ENCODE measurements at regions not wholly inside any gene's neighbourhood (a gene's known extent, or its start where the extent isn't known, plus 50 kb on each side); places are given as distances from the start of the nearest gene placed in this dataset.
"Not testable (repeated sequence)": the region's sequence is repeated elsewhere in the genome, so short reads cannot be mapped to it uniquely, and the experiment has no call there.

DNA sequence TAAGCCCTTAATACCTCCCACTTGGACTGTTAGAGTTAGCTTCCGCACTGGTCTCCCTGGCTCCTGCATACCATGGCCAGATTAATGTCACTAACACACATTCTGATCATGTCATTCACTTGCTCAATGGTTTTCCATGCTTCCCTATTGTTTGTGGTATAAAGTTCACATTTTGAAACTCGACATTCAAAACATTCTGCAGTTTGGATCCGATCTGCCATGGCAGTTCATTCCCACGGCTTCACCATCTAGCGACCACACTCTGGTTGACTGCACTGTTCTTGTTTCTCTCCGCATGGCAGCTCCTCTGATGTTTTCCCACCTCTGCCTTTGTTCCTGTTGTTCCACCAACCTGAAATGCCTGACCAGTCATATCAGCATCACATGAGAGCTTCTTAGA lies 87.4 kb upstream of the WAC start:
- DNase-seq: no peak

GRCh38 chr10:28449382-28449781 lies 83.5 kb upstream of the WAC start:
- DNase-seq: no peak

- no peak for DNase-seq
Measured at GRCh38 chr10:28449926-28450325, 83.0 kb upstream of the WAC start.

DNA sequence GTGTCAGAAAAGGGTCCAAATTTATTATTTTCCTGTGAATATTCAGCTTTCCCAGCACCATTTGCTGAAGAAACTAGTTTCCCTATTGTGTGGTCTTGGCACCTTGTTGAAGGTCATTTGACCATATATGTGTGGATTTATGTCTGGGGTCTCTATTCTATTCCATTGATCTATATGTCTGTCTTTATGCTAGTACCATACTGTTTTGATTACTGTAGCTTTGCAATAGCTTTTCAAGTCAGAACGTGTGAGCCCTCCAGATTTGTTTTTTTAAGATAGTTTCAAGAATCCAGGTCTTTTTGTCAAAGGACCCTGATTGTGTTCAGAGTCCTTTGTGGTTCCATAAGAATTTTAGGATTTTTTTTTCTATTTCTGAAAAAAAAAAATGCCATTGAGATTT lies 79.0 kb upstream of the WAC start:
- no peak for DNase-seq

- DNase-seq: no peak
Measured at GRCh38 chr10:28457110-28457509, 75.8 kb upstream of the WAC start.

GRCh38 chr10:28457873-28458272 lies 75.0 kb upstream of the WAC start:
- DNase-seq: not testable (repeated sequence)

GRCh38 chr10:28459453-28460144 lies 73.3 kb upstream of the WAC start:
- DNase-seq: no peak

DNA sequence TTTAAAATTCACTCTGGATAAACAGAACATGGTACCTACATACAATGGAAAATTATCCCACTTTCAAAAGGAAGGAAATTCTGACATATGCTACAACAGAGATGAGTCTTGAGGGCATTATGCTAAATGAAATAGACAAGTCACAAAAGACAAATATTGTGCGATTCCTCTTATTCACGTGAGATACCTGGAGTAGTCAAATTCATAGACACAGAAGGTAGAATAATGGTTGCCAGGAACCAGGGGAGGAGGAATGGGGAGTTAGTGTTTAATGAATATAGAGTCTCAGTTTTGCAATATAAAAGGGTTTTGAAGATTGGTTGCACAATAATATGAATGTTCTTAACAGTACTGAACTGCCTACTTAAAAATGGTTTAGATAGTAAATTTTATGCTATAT lies 69.8 kb upstream of the WAC start:
- DNase-seq: no peak

DNA sequence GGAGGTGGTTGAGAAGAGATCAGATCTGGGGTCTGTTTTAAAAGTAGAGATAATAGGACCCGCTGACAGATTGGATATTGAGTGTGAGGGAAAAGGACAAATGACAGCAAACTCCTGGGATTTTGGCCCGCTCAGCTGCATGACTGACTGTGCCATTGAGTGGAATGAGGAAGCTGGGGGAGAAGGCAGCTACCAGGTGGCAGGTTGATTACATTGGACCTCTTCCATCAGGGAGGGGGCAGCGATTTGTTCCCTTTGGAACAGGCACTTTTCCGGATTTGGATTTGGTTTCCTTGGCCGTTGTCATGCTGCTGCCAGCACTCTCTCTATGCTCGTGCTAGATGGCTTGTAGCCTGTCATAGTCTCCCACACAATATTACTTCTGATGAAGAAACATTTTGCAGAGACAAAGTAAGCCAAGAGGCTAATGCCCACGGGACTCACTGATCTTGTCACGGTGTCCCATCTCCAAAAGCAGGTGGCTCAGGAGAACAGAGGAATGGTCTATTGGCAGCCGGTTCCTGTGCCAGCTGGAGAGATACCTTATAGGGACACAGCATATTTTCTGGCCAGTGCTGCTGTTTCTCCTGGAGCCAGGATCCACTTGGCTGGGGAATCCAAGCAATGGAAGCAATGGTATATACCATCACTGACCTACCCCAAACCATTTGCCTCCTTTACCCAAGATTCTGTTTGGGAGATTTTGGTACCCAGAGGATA lies 69.1 kb upstream of the WAC start:
- DNase-seq: no peak

DNA sequence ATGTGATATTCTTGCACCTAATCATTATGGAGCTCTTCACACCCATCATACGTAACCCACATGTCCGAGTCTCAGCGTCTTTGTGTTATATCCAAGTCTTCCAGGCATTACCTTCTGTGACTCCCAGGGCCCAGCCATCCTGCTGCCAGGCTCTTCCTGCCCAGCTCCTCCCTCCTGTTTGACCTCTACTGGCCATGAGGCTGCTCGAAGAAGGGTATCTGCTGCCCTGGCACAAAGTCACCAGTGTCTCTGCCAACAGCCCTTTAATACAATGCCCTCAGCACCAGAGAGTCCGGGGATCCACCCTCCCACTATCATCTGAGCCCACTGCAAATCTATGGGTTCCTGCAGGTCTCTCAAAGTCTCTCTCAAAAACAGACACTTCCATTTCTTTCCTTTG lies 65.3 kb upstream of the WAC start:
- no peak for DNase-seq

DNA sequence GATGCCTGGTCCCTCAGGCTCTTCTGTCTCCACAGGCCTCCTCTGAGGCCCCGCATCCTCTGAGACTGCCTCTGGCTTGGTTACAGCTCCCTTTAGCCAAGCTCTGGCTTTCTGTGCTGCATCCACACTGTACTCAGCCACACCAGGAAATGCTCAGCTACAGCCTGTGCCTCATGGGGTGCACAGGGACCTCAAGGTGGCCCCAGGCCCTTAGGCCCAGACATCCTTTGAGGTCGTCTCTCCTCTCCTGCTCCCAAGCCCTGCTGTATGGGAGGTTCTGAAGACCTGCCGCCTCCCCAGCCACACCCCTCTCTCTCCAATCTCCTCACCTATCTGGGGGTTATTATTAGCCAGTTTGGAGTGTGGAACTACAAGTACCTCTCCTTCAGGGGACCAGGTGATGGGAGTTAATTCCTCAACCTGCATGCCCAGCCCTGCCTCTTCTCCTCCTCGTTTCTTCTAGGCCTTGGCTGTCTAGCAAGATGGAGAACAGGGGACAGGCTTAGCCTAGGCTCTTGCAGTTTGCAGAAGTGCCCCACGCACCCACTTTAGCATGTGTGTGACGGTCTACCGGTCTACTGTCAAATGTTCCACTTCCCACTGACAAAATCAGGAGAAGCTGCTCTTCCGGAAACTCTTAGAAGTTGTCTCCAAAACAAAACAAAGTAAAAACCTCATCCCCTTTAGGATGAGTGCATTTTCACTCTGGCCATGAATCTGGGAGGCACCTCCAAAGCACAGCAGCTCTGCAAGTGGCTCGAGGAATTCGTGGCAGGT lies 64.0 kb upstream of the WAC start:
- DNase-seq: no peak

GRCh38 chr10:28470873-28471651 lies 61.9 kb upstream of the WAC start:
- DNase-seq: no peak

GRCh38 chr10:28471652-28472050 lies 61.3 kb upstream of the WAC start:
- no peak for DNase-seq

DNA sequence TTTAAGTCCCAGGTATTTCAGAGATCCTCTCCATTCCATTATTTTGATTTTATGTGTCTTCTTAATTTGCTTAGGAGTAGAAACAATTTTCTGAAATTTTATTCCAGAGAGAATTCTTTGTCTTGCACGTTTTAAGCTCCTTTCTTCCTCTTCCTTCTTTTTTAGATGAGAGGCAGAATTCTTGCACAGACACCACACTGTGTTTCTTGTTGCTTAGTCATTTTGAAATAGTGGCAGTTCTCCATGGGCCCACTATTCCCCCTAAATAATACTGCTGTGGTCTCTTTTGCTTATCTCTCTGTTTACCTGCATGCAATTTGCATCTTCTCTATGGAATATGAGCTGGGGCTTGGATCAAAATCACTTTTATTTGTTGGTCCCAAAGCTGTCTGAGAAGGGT lies 54.3 kb upstream of the WAC start:
- no peak for DNase-seq

DNA sequence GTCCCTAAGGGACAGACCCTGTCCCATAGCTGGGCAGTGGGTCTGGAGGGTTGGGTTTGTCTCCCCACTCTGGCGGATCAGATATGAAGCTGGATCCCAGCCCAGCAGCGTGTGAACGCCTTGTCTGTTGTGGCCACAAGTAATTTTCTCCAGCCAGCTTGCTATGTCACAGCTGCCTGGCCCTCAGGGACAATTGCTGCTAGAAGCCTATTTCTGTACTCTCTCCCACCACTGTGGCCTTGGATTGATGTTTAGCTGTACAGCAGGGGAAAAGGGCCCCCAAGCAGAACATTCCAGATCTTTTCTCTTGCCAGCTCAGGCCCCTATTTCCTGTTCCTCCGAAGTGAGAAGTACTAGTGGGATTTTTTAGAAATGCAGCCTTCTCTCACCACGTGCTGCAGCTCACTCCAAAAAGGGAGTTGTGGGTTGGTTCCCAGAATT lies 53.5 kb upstream of the WAC start:
- DNase-seq: peak; percentile 56

- DNase-seq: no peak
Measured at GRCh38 chr10:28479927-28480627, 52.8 kb upstream of the WAC start.

GRCh38 chr10:28480628-28480965 lies 52.3 kb upstream of the WAC start:
- no peak for DNase-seq

DNA sequence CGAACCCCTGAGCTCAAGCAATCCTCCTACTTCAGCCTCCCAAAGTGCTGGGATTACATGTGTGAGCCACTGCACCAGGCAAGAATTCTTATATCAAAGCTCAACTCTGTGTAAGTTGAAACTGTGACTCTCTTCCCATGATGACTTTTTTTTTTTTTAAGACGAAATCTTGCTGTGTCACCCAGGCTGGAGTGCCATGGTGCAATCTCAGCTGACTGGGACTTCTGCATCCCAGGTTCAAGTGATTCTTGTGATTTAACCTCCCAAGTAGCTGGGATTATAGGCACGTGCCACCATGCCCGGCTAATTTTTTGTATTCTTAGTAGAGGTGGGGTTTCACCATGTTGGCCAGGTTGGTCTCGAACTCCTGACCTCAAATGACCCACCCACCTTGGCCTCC lies 51.6 kb upstream of the WAC start:
- not testable (repeated sequence) for DNase-seq

DNA sequence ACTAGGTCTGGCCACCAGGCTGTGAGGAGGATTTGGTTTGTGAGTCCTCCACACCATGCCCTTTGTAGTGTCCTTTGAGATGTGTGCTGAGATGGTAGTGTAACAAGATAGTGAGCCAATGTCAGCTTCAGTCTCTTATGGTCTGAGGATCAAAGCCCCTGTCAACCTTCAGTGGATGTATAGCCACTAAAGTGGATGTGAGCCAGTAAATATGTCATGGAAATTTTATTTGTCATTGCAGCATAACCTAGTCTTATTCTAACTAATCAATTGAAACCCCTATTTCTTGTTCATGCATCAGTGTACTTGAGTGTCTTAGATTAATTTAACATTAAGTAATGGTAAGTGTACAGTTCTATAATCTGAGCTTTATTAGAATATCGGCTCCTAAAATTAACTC lies 51.0 kb upstream of the WAC start:
- no peak for DNase-seq
